ENCODE measurements at regions not wholly inside any gene's neighbourhood (a gene's known extent, or its start where the extent isn't known, plus 50 kb on each side); places are given as distances from the start of the nearest gene placed in this dataset.
"Not testable (repeated sequence)": the region's sequence is repeated elsewhere in the genome, so short reads cannot be mapped to it uniquely, and the experiment has no call there.

GRCh38 chr2:8432706-8433336 lies 249.0 kb upstream of the ID2 start:
- DNase-seq: no peak

- no peak for DNase-seq
Measured at GRCh38 chr2:8433390-8433789, 248.5 kb upstream of the ID2 start.

- DNase-seq: no peak
Measured at GRCh38 chr2:8435608-8436007, 246.2 kb upstream of the ID2 start.

GRCh38 chr2:8436585-8436984 lies 245.3 kb upstream of the ID2 start:
- DNase-seq: no peak

- peak; percentile 66 for DNase-seq
Measured at GRCh38 chr2:8437228-8437948, 244.5 kb upstream of the ID2 start.

- DNase-seq: no peak
Measured at GRCh38 chr2:8437949-8438400, 243.9 kb upstream of the ID2 start.

GRCh38 chr2:8438476-8438875 lies 243.4 kb upstream of the ID2 start:
- DNase-seq: no peak

GRCh38 chr2:8438996-8439395 lies 242.9 kb upstream of the ID2 start:
- DNase-seq: no peak

GRCh38 chr2:8440029-8440778 lies 241.7 kb upstream of the ID2 start:
- no peak for DNase-seq

GRCh38 chr2:8441371-8441770 lies 240.5 kb upstream of the ID2 start:
- no peak for DNase-seq

- no peak for DNase-seq
Measured at GRCh38 chr2:8441986-8442385, 239.9 kb upstream of the ID2 start.

- DNase-seq: no peak
Measured at GRCh38 chr2:8442833-8443486, 238.9 kb upstream of the ID2 start.

GRCh38 chr2:8445580-8445979 lies 236.3 kb upstream of the ID2 start:
- DNase-seq: no peak

GRCh38 chr2:8446751-8447150 lies 235.1 kb upstream of the ID2 start:
- DNase-seq: not testable (repeated sequence)

- no peak for DNase-seq
Measured at GRCh38 chr2:8447610-8448221, 234.1 kb upstream of the ID2 start.

GRCh38 chr2:8448824-8449556 lies 232.9 kb upstream of the ID2 start:
- DNase-seq: no peak

GRCh38 chr2:8451273-8451672 lies 230.6 kb upstream of the ID2 start:
- DNase-seq: no peak

- no peak for DNase-seq
Measured at GRCh38 chr2:8452296-8452695, 229.6 kb upstream of the ID2 start.

- no peak for DNase-seq
Measured at GRCh38 chr2:8452979-8453903, 228.6 kb upstream of the ID2 start.

GRCh38 chr2:8453904-8454302 lies 228.0 kb upstream of the ID2 start:
- DNase-seq: no peak

GRCh38 chr2:8454797-8455196 lies 227.1 kb upstream of the ID2 start:
- no peak for DNase-seq

Data from NCI-H510A treated with DMSO at 0.1 percent for 48 hours (cell line).